Endothelial cell of umbilical vein (primary cell): ENCODE measurements at regions not wholly inside any gene's neighbourhood (a gene's known extent, or its start where the extent isn't known, plus 50 kb on each side); places are given as distances from the start of the nearest gene placed in this dataset.

Source experiments
- BruUV-seq: library from RNA; stranded (reverse); fragments of 400-500 nt; replicated peaks from 2 replicates; lab custom pipeline; 2021; lab: Mats Ljungman, UMichigan
- CTCF ChIA-PET: fragments of 300-600, 350-600 bp; sonication (Branson Sonifier 250); formaldehyde crosslinking; loops from one replicate; lab custom pipeline; 2021; ENCODE audit warnings: antibody characterized with exemption, inconsistent platforms; lab: Charles Lee
- POLR2A ChIA-PET: fragments of 300-600, 350-600 bp; sonication (Branson Sonifier 250); formaldehyde crosslinking; loops from one replicate; lab custom pipeline; 2021; ENCODE audit warnings: antibody characterized with exemption, inconsistent platforms; lab: Charles Lee
- DNase-seq: peaks from one replicate; pipeline ENCODE4 v3.0.0-alpha.2; 2011; ENCODE audit warnings: low read depth, low spot score
- FAIRE-seq: peaks from 2 replicates; lab custom pipeline; 2011; peaks lifted over from hg19 to GRCh38; lab: Jason Lieb, UNC
- H2AFZ ChIP-seq: 2 replicates; pipeline ENCODE4 v1.6.0; 2012; ENCODE audit warnings: low read depth, low read length, control low read depth, inconsistent platforms
- H3K27ac ChIP-seq: 2 replicates; pipeline ENCODE4 v1.5.1; 2011; ENCODE audit warnings: low read depth, mild to moderate bottlenecking, control low read depth, low read length, moderate library complexity; ENCODE audit not compliant: insufficient read depth
- H3K27me3 ChIP-seq, 2 experiments: 2 replicates each; pipeline versions ENCODE4 v1.6.0 to v1.6.1; 2011; ENCODE audit warnings: low read length in 2 of 2, mixed read lengths in 1 of 2; ENCODE audit not compliant: control insufficient read depth in 2 of 2, insufficient read depth in 2 of 2
- H3K36me3 ChIP-seq, 2 experiments: 2 replicates in 1 of 2; 3 replicates in 1 of 2; pipeline ENCODE4 v1.5.1; 2011; ENCODE audit warnings: low read length in 2 of 2, mild to moderate bottlenecking in 1 of 2, moderate library complexity in 1 of 2; ENCODE audit not compliant: control insufficient read depth in 2 of 2, insufficient read depth in 2 of 2; ENCODE audit errors: extremely low read depth in 1 of 2
- H3K4me1 ChIP-seq: 3 replicates; pipeline ENCODE4 v1.5.1; 2011; ENCODE audit warnings: mild to moderate bottlenecking, low read length; ENCODE audit not compliant: control insufficient read depth, insufficient read depth; ENCODE audit errors: extremely low read depth
- H3K4me2 ChIP-seq: 2 replicates; pipeline ENCODE4 v1.6.1; 2011; ENCODE audit warnings: low read length, control low read depth, mixed read lengths; ENCODE audit not compliant: insufficient read depth
- H3K4me3 ChIP-seq, 3 experiments: fragments of 200-600 bp in 1 of 3; sonication (generic), shearing (Covaris generic) in 1 of 3; replicated peaks in 1 of 3; 2 replicates each; pipeline ENCODE4 v1.5.1; 2011 to 2016; ENCODE audit warnings: control low read depth in 3 of 3, low read length in 3 of 3, mild to moderate bottlenecking in 2 of 3, inconsistent platforms in 1 of 3, low read depth in 1 of 3, moderate library complexity in 1 of 3; ENCODE audit not compliant: insufficient read depth in 1 of 3
- H3K79me2 ChIP-seq: 2 replicates; pipeline ENCODE4 v1.6.0; 2012; ENCODE audit warnings: low read length, inconsistent platforms; ENCODE audit not compliant: control insufficient read depth, insufficient read depth
- H3K9ac ChIP-seq: replicated peaks from 2 replicates; pipeline ENCODE3; 2011; ENCODE audit warnings: low read length, control low read depth; ENCODE audit not compliant: insufficient read depth; ENCODE audit errors: extremely low read depth
- H3K9me1 ChIP-seq: replicated peaks from 3 replicates; pipeline ENCODE4 v1.6.0; 2011; ENCODE audit warnings: mild to moderate bottlenecking, low read length; ENCODE audit not compliant: control insufficient read depth, insufficient read depth; ENCODE audit errors: extremely low read depth
- H3K9me3 ChIP-seq: replicated peaks from 2 replicates; pipeline ENCODE4 v1.5.1; 2012; ENCODE audit warnings: low read length, inconsistent platforms; ENCODE audit not compliant: control insufficient read depth, insufficient read depth
- H4K20me1 ChIP-seq: replicated peaks from 2 replicates; pipeline ENCODE3; 2011; ENCODE audit warnings: mild to moderate bottlenecking, low read length; ENCODE audit not compliant: control insufficient read depth, insufficient read depth; ENCODE audit errors: extremely low read depth
- EZH2 ChIP-seq: IDR thresholded peaks from 2 replicates; pipeline ENCODE4 v1.6.1; 2012; ENCODE audit warnings: borderline replicate concordance, low read depth, mild to moderate bottlenecking, moderate library complexity, low read length, inconsistent platforms; ENCODE audit not compliant: severe bottlenecking
- FOS ChIP-seq: IDR thresholded peaks from 2 replicates; pipeline ENCODE4 v1.6.1; 2011; ENCODE audit warnings: mild to moderate bottlenecking, low read length, moderate library complexity, borderline replicate concordance; ENCODE audit not compliant: insufficient read depth
- GATA2 ChIP-seq: IDR thresholded peaks from 2 replicates; pipeline ENCODE4 v1.7.0; 2011; ENCODE audit warnings: low read depth, mild to moderate bottlenecking, moderate library complexity, mixed read lengths, low read length; ENCODE audit not compliant: insufficient read length, insufficient read depth
- JUN ChIP-seq: IDR thresholded peaks from 2 replicates; pipeline ENCODE4 v1.6.1; 2011; ENCODE audit warnings: borderline replicate concordance, low read depth; ENCODE audit not compliant: insufficient read length, insufficient read depth
- MAX ChIP-seq: IDR thresholded peaks from 2 replicates; pipeline ENCODE4 v1.6.1; 2011; ENCODE audit not compliant: insufficient read depth, insufficient read length
- MYC ChIP-seq: IDR thresholded peaks from one replicate; pipeline ENCODE4 v1.6.1; 2011; ENCODE audit warnings: mild to moderate bottlenecking, low read depth, low read length
- POLR2A ChIP-seq: IDR thresholded peaks from 2 replicates; pipeline ENCODE4 v1.6.1; 2012; ENCODE audit warnings: low read depth, mild to moderate bottlenecking, control low read depth, low read length
- POLR2AphosphoS5 ChIP-seq: IDR thresholded peaks from 2 replicates; pipeline ENCODE4 v1.6.1; 2012; ENCODE audit warnings: low read depth, mild to moderate bottlenecking, control low read depth, low read length, moderate library complexity; ENCODE audit not compliant: insufficient read depth
- dilution Hi-C: fragments of 300-500 bp; cut with MboI; formaldehyde crosslinking; loops from one replicate; pipeline ENCODE4 v1.15.0; 2019; ENCODE audit warnings: low sequenced_read_pairs; ENCODE audit not compliant: extremely low pct_ligation_motif_present
- intact Hi-C: fragments of 100-400 bp; cut with micrococcal nuclease; formaldehyde crosslinking; loops from one replicate; pipeline ENCODE4 v1.10.0; 2022
- TF ChIP-seq, protein P1 (sequence below), 2 donors: IDR thresholded peaks; 1 replicate in 1 of 2; 2 replicates in 1 of 2; pipeline ENCODE4 v1.5.1; 2011; ENCODE audit warnings: low read length in 2 of 2, mild to moderate bottlenecking in 2 of 2, moderate library complexity in 2 of 2, control low read depth in 1 of 2, inconsistent platforms in 1 of 2, low read depth in 1 of 2; ENCODE audit not compliant: insufficient read depth in 1 of 2; ENCODE audit errors: extremely low read depth in 1 of 2

- no peaks in the 10 kb centered on the region for H3K36me3 ChIP-seq
- no peaks in the 10 kb centered on the region for H4K20me1 ChIP-seq
- DNase-seq = no peak
- H3K27me3 ChIP-seq = no peaks in the 10 kb centered on the region
- no peak overlapping the region for H2AFZ ChIP-seq
- no peak overlapping the region for H3K27ac ChIP-seq
- TF ChIP-seq MYC (no peak), MAX (no peak), FOS (no peak), JUN (no peak), EZH2 (no peak), GATA2 (no peak), POLR2A (no peak), POLR2AphosphoS5 (no peak)
- TF ChIP-seq, protein P1, sequence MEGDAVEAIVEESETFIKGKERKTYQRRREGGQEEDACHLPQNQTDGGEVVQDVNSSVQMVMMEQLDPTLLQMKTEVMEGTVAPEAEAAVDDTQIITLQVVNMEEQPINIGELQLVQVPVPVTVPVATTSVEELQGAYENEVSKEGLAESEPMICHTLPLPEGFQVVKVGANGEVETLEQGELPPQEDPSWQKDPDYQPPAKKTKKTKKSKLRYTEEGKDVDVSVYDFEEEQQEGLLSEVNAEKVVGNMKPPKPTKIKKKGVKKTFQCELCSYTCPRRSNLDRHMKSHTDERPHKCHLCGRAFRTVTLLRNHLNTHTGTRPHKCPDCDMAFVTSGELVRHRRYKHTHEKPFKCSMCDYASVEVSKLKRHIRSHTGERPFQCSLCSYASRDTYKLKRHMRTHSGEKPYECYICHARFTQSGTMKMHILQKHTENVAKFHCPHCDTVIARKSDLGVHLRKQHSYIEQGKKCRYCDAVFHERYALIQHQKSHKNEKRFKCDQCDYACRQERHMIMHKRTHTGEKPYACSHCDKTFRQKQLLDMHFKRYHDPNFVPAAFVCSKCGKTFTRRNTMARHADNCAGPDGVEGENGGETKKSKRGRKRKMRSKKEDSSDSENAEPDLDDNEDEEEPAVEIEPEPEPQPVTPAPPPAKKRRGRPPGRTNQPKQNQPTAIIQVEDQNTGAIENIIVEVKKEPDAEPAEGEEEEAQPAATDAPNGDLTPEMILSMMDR (IDR thresholded peaks at IDR 0.05; ENCODE audit: extremely low read depth in 1 of 2, insufficient read depth in 1 of 2, low read depth in 1 of 2, low read length in 2 of 2) = no peak
- no peaks in the 10 kb centered on the region for H3K4me1 ChIP-seq
- ChIA-PET POLR2A (no interaction called here), CTCF (no interaction called here)
- intact Hi-C loops = no loop called here
- dilution Hi-C loops = no loop called here
- H3K9me1 ChIP-seq = no peaks in the 10 kb centered on the region
- H3K4me2 ChIP-seq = no peak overlapping the region
- no peak overlapping the region for H3K4me3 ChIP-seq
- FAIRE-seq = no peak
- BruUV-seq = no TSS peak
- no peaks in the 10 kb centered on the region for H3K9me3 ChIP-seq
- H3K9ac ChIP-seq = no peak overlapping the region
- no peaks in the 10 kb centered on the region for H3K79me2 ChIP-seq
Measured at GRCh38 chr12:118574288-118574687, 197.9 kb downstream of the SUDS3 start.
